ENCODE measurements at regions not wholly inside any gene's neighbourhood (a gene's known extent, or its start where the extent isn't known, plus 50 kb on each side); places are given as distances from the start of the nearest gene placed in this dataset.

GRCh38 chr12:85356596-85357385, 76.8 kb downstream of the ALX1 start:
- H3K4me1 ChIP-seq (ENCODE audit: control insufficient read depth, extremely low read depth, insufficient read depth, low read length): peaks cover 15% of the 10 kb centered on the region
- peak overlapping the region; percentile 38 for H3K4me2 ChIP-seq (ENCODE audit: insufficient read depth, low read length)
- POLR2A ChIA-PET: no interaction called here
- peak overlapping the region; percentile 40 for H3K27ac ChIP-seq (ENCODE audit: insufficient read depth, low read depth, low read length)
- dilution Hi-C loops (cut with MboI; ENCODE audit: extremely low pct_ligation_motif_present, low sequenced_read_pairs) (no loop called here), intact Hi-C loops (cut with micrococcal nuclease) (no loop called here)
- peak; percentile 87 for DNase-seq (ENCODE audit: low read depth, low spot score)
- FAIRE-seq: peak; percentile 84
- H4K20me1 ChIP-seq (replicated peaks; ENCODE audit: control insufficient read depth, extremely low read depth, insufficient read depth, low read length): no peaks in the 10 kb centered on the region
- H3K9ac ChIP-seq (replicated peaks; ENCODE audit: extremely low read depth, insufficient read depth, low read length): no peak overlapping the region
- peak overlapping the region; percentile 76 for H2AFZ ChIP-seq (ENCODE audit: low read depth, low read length)
- TF ChIP-seq EZH2 (IDR thresholded peaks at IDR 0.05; ENCODE audit: borderline replicate concordance, low read depth, low read length, severe bottlenecking): no peak
- peak; percentile 9 for TF ChIP-seq JUN (IDR thresholded peaks at IDR 0.05; ENCODE audit: borderline replicate concordance, insufficient read depth, insufficient read length, low read depth)
- peak; percentile 20 for TF ChIP-seq FOS (IDR thresholded peaks at IDR 0.05; ENCODE audit: borderline replicate concordance, insufficient read depth, low read length)
- no peak for TF ChIP-seq POLR2AphosphoS5 (IDR thresholded peaks at IDR 0.05; ENCODE audit: insufficient read depth, low read depth, low read length)
- TF ChIP-seq MAX (IDR thresholded peaks at IDR 0.05; ENCODE audit: insufficient read depth, insufficient read length): no peak
- no peak for TF ChIP-seq CTCF (IDR thresholded peaks at IDR 0.05; ENCODE audit: extremely low read depth in 1 of 2, insufficient read depth in 1 of 2, low read depth in 1 of 2, low read length in 2 of 2)
- TF ChIP-seq GATA2 (IDR thresholded peaks at IDR 0.05; ENCODE audit: insufficient read depth, insufficient read length, low read depth, low read length): peak; percentile 37
- TF ChIP-seq POLR2A (IDR thresholded peaks at IDR 0.05; ENCODE audit: low read depth, low read length): no peak
- TF ChIP-seq MYC (IDR thresholded peaks at IDR 0.05; ENCODE audit: low read depth, low read length): no peak
- no peaks in the 10 kb centered on the region for H3K79me2 ChIP-seq (ENCODE audit: control insufficient read depth, insufficient read depth, low read length)
- no peaks in the 10 kb centered on the region for H3K9me1 ChIP-seq (replicated peaks; ENCODE audit: control insufficient read depth, extremely low read depth, insufficient read depth, low read length)
- H3K27me3 ChIP-seq (ENCODE audit: control insufficient read depth in 2 of 2, insufficient read depth in 2 of 2, low read length in 2 of 2): no peaks in the 10 kb centered on the region
- no TSS peak for BruUV-seq (replicated peaks)
- H3K4me3 ChIP-seq (replicated peaks in 1 of 3; ENCODE audit: insufficient read depth in 1 of 3, low read depth in 1 of 3, low read length in 3 of 3): no peak overlapping the region
- CTCF ChIA-PET: interaction anchor here (1.2 to 2.2 kb wide), 8 partner anchors 12 to 50 kb away, joined by 3 to 8 read pairs (median 4); no protein-coding TSS in a partner anchor
- no peaks in the 10 kb centered on the region for H3K9me3 ChIP-seq (replicated peaks; ENCODE audit: control insufficient read depth, insufficient read depth, low read length)
- H3K36me3 ChIP-seq (ENCODE audit: control insufficient read depth in 2 of 2, extremely low read depth in 1 of 2, insufficient read depth in 2 of 2, low read length in 2 of 2): no peaks in the 10 kb centered on the region
